ENCODE measurements at regions not wholly inside any gene's neighbourhood (a gene's known extent, or its start where the extent isn't known, plus 50 kb on each side); places are given as distances from the start of the nearest gene placed in this dataset.

GRCh38 chr5:124803617-124804323 lies 57.3 kb upstream of the ZNF608 start:
- no peak for TF ChIP-seq CTCF (IDR thresholded peaks at IDR 0.05)
- TF ChIP-seq POLR2A (IDR thresholded peaks at IDR 0.05) = no peak
- H3K27ac ChIP-seq = no peak overlapping the region
- intact Hi-C loops (cut with DNase I) = no loop called here
- no peaks in the 10 kb centered on the region for H3K27me3 ChIP-seq
- no peaks in the 10 kb centered on the region for H3K36me3 ChIP-seq (replicated peaks in 1 of 2)
- H3K4me1 ChIP-seq (replicated peaks in 1 of 2) = peaks cover 7 to 13% of the 10 kb centered on the region in 2 donors
- no peak overlapping the region for H3K4me3 ChIP-seq
- no peaks in the 10 kb centered on the region for H3K9me3 ChIP-seq (replicated peaks in 1 of 3)
- DNase-seq = no peak
- 74 to 90% (median 78%) methylated on average over 3 of the region's 3 CpGs for WGBS, 4 donors

DNA sequence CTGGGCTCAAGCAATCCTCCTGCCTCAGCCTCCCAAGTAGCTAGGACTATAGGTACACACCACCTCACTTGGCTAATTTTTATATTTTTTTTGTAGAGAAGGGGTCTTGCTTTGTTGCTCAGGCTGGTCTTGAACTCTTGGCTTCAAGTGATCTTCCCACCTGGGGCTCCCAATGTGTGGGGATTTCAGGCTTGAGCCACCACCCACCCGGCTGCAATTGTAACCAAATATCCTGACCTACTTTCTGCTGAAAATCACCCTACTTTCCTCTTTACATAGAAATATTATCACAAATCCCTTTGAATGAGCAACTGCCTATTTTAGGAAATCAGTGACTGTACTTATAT lies 59.6 kb upstream of the ZNF608 start:
- intact Hi-C loops (cut with DNase I) = no loop called here
- TF ChIP-seq CTCF (IDR thresholded peaks at IDR 0.05) = no peak
- no peak for TF ChIP-seq POLR2A (IDR thresholded peaks at IDR 0.05)
- Histone ChIP-seq H3K9me3 (replicated peaks in 1 of 3) (no peaks in the 10 kb centered on the region), H3K4me3 (no peak overlapping the region), H3K4me1 (replicated peaks in 1 of 2) (peaks cover 7 to 13% of the 10 kb centered on the region in 2 donors), H3K27ac (peak overlapping the region in 1 of 5 donors; percentile 32), H3K36me3 (replicated peaks in 1 of 2) (no peaks in the 10 kb centered on the region), H3K27me3 (no peaks in the 10 kb centered on the region)
- 76 to 88% (median 82%) methylated on average over 1 of the region's 1 CpG for WGBS, 4 donors
- DNase-seq = no peak

GRCh38 chr5:124806373-124807077 lies 60.1 kb upstream of the ZNF608 start:
- no peaks in the 10 kb centered on the region for H3K9me3 ChIP-seq (replicated peaks in 1 of 3)
- TF ChIP-seq CTCF (IDR thresholded peaks at IDR 0.05) (no peak), POLR2A (IDR thresholded peaks at IDR 0.05) (no peak)
- intact Hi-C loops (cut with DNase I) = no loop called here
- no peaks in the 10 kb centered on the region for H3K27me3 ChIP-seq
- no peak overlapping the region for H3K4me3 ChIP-seq
- DNase-seq = peak; percentile 81 to 95 (median 91)
- H3K27ac ChIP-seq = peak overlapping the region in 1 of 5 donors; percentile 32
- H3K4me1 ChIP-seq (replicated peaks in 1 of 2) = peaks cover 7 to 13% of the 10 kb centered on the region in 2 donors
- WGBS, 4 donors = 39 to 44% (median 41%) methylated on average over 12 of the region's 12 CpGs
- no peaks in the 10 kb centered on the region for H3K36me3 ChIP-seq (replicated peaks in 1 of 2)

DNA sequence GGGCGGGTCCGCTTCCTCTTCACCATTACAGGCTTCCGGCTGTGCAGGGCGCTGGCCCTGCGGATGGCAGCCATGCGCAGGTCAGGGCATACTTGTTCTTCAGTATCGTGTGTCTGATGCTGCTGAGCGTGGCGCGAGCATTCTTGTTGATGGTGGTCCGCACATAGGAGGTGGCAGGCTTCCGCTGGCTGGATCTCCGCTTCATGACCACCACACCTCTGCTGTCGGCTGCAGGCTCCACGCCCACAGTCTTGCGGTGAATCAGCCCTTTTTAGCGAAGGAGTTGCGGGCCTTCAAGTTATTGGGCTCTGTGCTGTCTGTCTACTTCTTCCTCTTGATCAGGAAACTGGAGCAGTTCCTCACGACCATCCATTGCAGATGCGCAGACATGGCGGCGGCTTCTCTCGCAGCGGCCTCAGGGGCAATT lies 62.4 kb upstream of the ZNF608 start:
- 96 to 97% (median 97%) methylated on average over 23 to 24 of the region's 24 CpGs for WGBS, 4 donors
- Histone ChIP-seq H3K27me3 (no peaks in the 10 kb centered on the region), H3K27ac (no peak overlapping the region), H3K4me3 (no peak overlapping the region), H3K36me3 (replicated peaks in 1 of 2) (no peaks in the 10 kb centered on the region), H3K9me3 (replicated peaks in 1 of 3) (no peaks in the 10 kb centered on the region), H3K4me1 (replicated peaks in 1 of 2) (peaks cover 7 to 13% of the 10 kb centered on the region in 2 donors)
- intact Hi-C loops (cut with DNase I) = no loop called here
- no peak for DNase-seq
- TF ChIP-seq CTCF (IDR thresholded peaks at IDR 0.05) = no peak
- no peak for TF ChIP-seq POLR2A (IDR thresholded peaks at IDR 0.05)
